ENCODE measurements at regions not wholly inside any gene's neighbourhood (a gene's known extent, or its start where the extent isn't known, plus 50 kb on each side); places are given as distances from the start of the nearest gene placed in this dataset.

DNA sequence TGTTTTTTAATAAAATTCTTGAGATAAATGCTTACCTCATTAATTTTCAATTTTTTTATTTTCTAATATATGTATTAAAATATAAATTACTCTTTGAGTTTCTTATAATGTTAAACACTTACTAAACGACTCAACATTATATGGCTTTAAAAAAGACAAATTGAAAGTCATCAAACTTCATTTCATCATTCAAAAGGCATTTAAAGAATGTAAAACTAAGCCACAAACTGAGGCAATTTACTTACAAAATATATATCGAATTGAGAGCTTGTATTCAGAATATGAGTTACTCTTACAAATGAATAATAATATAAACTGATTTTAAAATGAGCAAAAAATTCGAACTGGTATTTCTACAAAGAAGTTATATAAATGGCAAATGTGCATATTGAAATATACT lies 1262.2 kb upstream of the PIK3C3 start:
- H3K4me3 ChIP-seq, result no peak overlapping the region
- no peak for DNase-seq
- H3K27ac ChIP-seq, result no peak overlapping the region
- 56 to 76% methylated on average over 3 of the region's 3 CpGs for WGBS, 2 donors
- no peaks in the 10 kb centered on the region for H3K36me3 ChIP-seq (ENCODE audit: low read depth, missing control alignments)
- H3K9me3 ChIP-seq, result no peaks in the 10 kb centered on the region
- H3K4me1 ChIP-seq, result no peaks in the 10 kb centered on the region
- H3K27me3 ChIP-seq, result no peaks in the 10 kb centered on the region
- intact Hi-C loops (cut with DNase I; ENCODE audit: low total_unique reads), result no loop called here
- TF ChIP-seq POLR2A (IDR thresholded peaks at IDR 0.05) (no peak), CTCF (IDR thresholded peaks at IDR 0.05) (no peak)

GRCh38 chr18:40690062-40690461 lies 1265.0 kb upstream of the PIK3C3 start:
- WGBS, 2 donors, result 59 to 61% methylated on average over 2 of the region's 2 CpGs
- TF ChIP-seq CTCF (IDR thresholded peaks at IDR 0.05) (no peak), POLR2A (IDR thresholded peaks at IDR 0.05) (no peak)

GRCh38 chr18:40687399-40687798 lies 1267.6 kb upstream of the PIK3C3 start:
- no peak for DNase-seq
- TF ChIP-seq POLR2A (IDR thresholded peaks at IDR 0.05) (no peak), CTCF (IDR thresholded peaks at IDR 0.05) (no peak)
- H3K9me3 ChIP-seq, result no peaks in the 10 kb centered on the region
- H3K36me3 ChIP-seq (ENCODE audit: low read depth, missing control alignments), result no peaks in the 10 kb centered on the region
- WGBS, 2 donors, result 60 to 65% methylated on average over 2 of the region's 2 CpGs
- H3K4me3 ChIP-seq, result no peak overlapping the region
- intact Hi-C loops (cut with DNase I; ENCODE audit: low total_unique reads), result no loop called here
- H3K27me3 ChIP-seq, result no peaks in the 10 kb centered on the region
- H3K4me1 ChIP-seq, result no peaks in the 10 kb centered on the region
- no peak overlapping the region for H3K27ac ChIP-seq

More at GRCh38 chr18:40690062-40690461, 1265.0 kb upstream of the PIK3C3 start:
- Histone ChIP-seq H3K9me3 (no peaks in the 10 kb centered on the region), H3K36me3 (ENCODE audit: low read depth, missing control alignments) (no peaks in the 10 kb centered on the region), H3K4me1 (no peaks in the 10 kb centered on the region), H3K4me3 (no peak overlapping the region), H3K27ac (no peak overlapping the region), H3K27me3 (no peaks in the 10 kb centered on the region)
- DNase-seq, result no peak
- intact Hi-C loops (cut with DNase I; ENCODE audit: low total_unique reads), result no loop called here

GRCh38 chr18:40686836-40687235 lies 1268.2 kb upstream of the PIK3C3 start:
- Histone ChIP-seq H3K9me3 (no peaks in the 10 kb centered on the region), H3K4me1 (no peaks in the 10 kb centered on the region), H3K27me3 (no peaks in the 10 kb centered on the region), H3K27ac (no peak overlapping the region), H3K36me3 (ENCODE audit: low read depth, missing control alignments) (no peaks in the 10 kb centered on the region), H3K4me3 (no peak overlapping the region)
- intact Hi-C loops (cut with DNase I; ENCODE audit: low total_unique reads), result no loop called here
- WGBS, 2 donors, result 33 to 42% methylated on average over 3 of the region's 3 CpGs
- TF ChIP-seq POLR2A (IDR thresholded peaks at IDR 0.05) (no peak), CTCF (IDR thresholded peaks at IDR 0.05) (no peak)
- no peak for DNase-seq

GRCh38 chr18:40685219-40685618 lies 1269.8 kb upstream of the PIK3C3 start:
- DNase-seq, result no peak
- Histone ChIP-seq H3K36me3 (ENCODE audit: low read depth, missing control alignments) (no peaks in the 10 kb centered on the region), H3K4me3 (no peak overlapping the region), H3K4me1 (no peaks in the 10 kb centered on the region), H3K9me3 (no peaks in the 10 kb centered on the region), H3K27me3 (no peaks in the 10 kb centered on the region), H3K27ac (no peak overlapping the region)
- intact Hi-C loops (cut with DNase I; ENCODE audit: low total_unique reads), result no loop called here
- WGBS, 2 donors, result 85% methylated on average over 2 of the region's 2 CpGs; no CpG with 5 or more reads in 1 of the 2 donors
- TF ChIP-seq CTCF (IDR thresholded peaks at IDR 0.05), result no peak
- no peak for TF ChIP-seq POLR2A (IDR thresholded peaks at IDR 0.05)

Measured in testis (tissue), 2 donors.